Thyroid gland (tissue), 4 donors: ENCODE measurements at regions not wholly inside any gene's neighbourhood (a gene's known extent, or its start where the extent isn't known, plus 50 kb on each side); places are given as distances from the start of the nearest gene placed in this dataset.

Experiments
- CTCF ChIP-seq, 6 experiments: fragments of 200-600 bp in 3 of 6; fragments of 450-650 bp in 3 of 6; sonication (generic) in 3 of 6; IDR thresholded peaks; one replicate each; pipeline ENCODE4 v1.5.1; 2016 to 2019; ENCODE audit warnings: antibody characterized with exemption in 6 of 6, mild to moderate bottlenecking in 2 of 6, inconsistent platforms in 1 of 6, moderate library complexity in 1 of 6
- POLR2A ChIP-seq, 2 donors: fragments of 450-650 bp; IDR thresholded peaks; one replicate each; pipeline ENCODE4 v1.6.1; 2017; ENCODE audit warnings: antibody characterized with exemption in 2 of 2, mild to moderate bottlenecking in 2 of 2, moderate library complexity in 1 of 2

GRCh38 chr2:138390316-138390945, 111.1 kb upstream of the SPOPL start:
- TF ChIP-seq CTCF (IDR thresholded peaks at IDR 0.05) (no peak), POLR2A (IDR thresholded peaks at IDR 0.05) (no peak)
